ENCODE measurements at regions not wholly inside any gene's neighbourhood (a gene's known extent, or its start where the extent isn't known, plus 50 kb on each side); places are given as distances from the start of the nearest gene placed in this dataset.

GRCh38 chr16:73251608-73252007 lies 203.7 kb upstream of the ZFHX3 start:
- Histone ChIP-seq H3K27me3 (no peaks in the 10 kb centered on the region), H3K27ac (no peak overlapping the region), H3K9me2 (replicated peaks; ENCODE audit: insufficient read depth) (no peaks in the 10 kb centered on the region), H3K4me1 (ENCODE audit: insufficient read depth) (no peaks in the 10 kb centered on the region), H4K20me1 (ENCODE audit: insufficient read depth, poor library complexity, severe bottlenecking) (no peaks in the 10 kb centered on the region), H3K79me2 (no peaks in the 10 kb centered on the region), H3K4me3 (no peak overlapping the region), H3K36me3 (replicated peaks; ENCODE audit: insufficient read depth, low read depth) (no peaks in the 10 kb centered on the region), H3K4me2 (no peak overlapping the region), H3K9me3 (ENCODE audit: low read depth) (no peaks in the 10 kb centered on the region), H2AFZ (no peak overlapping the region)
- TF ChIP-seq EZH2 (IDR thresholded peaks at IDR 0.05; ENCODE audit: borderline replicate concordance), result no peak
- no peak for TF ChIP-seq CTCF (IDR thresholded peaks at IDR 0.05; ENCODE audit: poor library complexity)
- TF ChIP-seq EZH2phosphoT487 (IDR thresholded peaks at IDR 0.05; ENCODE audit: low read depth, severe bottlenecking, unreplicated experiment), result no peak
- 95% methylated on average over 2 of the region's 7 CpGs for WGBS (ENCODE audit: low lambda C conversion rate, missing lambda C conversion rate)
- no peak for DNase-seq (ENCODE audit: low spot score)

GRCh38 chr16:73248316-73248715 lies 200.4 kb upstream of the ZFHX3 start:
- DNase-seq (ENCODE audit: low spot score), result no peak
- Histone ChIP-seq H4K20me1 (ENCODE audit: insufficient read depth, poor library complexity, severe bottlenecking) (no peaks in the 10 kb centered on the region), H3K9me2 (replicated peaks; ENCODE audit: insufficient read depth) (no peaks in the 10 kb centered on the region), H3K27me3 (no peaks in the 10 kb centered on the region), H3K79me2 (no peaks in the 10 kb centered on the region), H2AFZ (no peak overlapping the region), H3K4me1 (ENCODE audit: insufficient read depth) (no peaks in the 10 kb centered on the region), H3K4me3 (no peak overlapping the region), H3K4me2 (no peak overlapping the region), H3K9me3 (ENCODE audit: low read depth) (no peaks in the 10 kb centered on the region), H3K27ac (no peak overlapping the region), H3K36me3 (replicated peaks; ENCODE audit: insufficient read depth, low read depth) (no peaks in the 10 kb centered on the region)
- WGBS (ENCODE audit: low lambda C conversion rate, missing lambda C conversion rate), result 91% methylated on average over 4 of the region's 4 CpGs
- TF ChIP-seq EZH2 (IDR thresholded peaks at IDR 0.05; ENCODE audit: borderline replicate concordance), result no peak
- no peak for TF ChIP-seq EZH2phosphoT487 (IDR thresholded peaks at IDR 0.05; ENCODE audit: low read depth, severe bottlenecking, unreplicated experiment)
- TF ChIP-seq CTCF (IDR thresholded peaks at IDR 0.05; ENCODE audit: poor library complexity), result no peak

GRCh38 chr16:73240920-73241319 lies 193.0 kb upstream of the ZFHX3 start:
- Histone ChIP-seq H4K20me1 (ENCODE audit: insufficient read depth, poor library complexity, severe bottlenecking) (no peaks in the 10 kb centered on the region), H3K36me3 (replicated peaks; ENCODE audit: insufficient read depth, low read depth) (no peaks in the 10 kb centered on the region), H3K79me2 (no peaks in the 10 kb centered on the region), H3K27me3 (no peaks in the 10 kb centered on the region), H3K4me3 (no peak overlapping the region), H3K9me3 (ENCODE audit: low read depth) (no peaks in the 10 kb centered on the region), H3K4me2 (no peak overlapping the region), H3K9me2 (replicated peaks; ENCODE audit: insufficient read depth) (no peaks in the 10 kb centered on the region), H2AFZ (no peak overlapping the region), H3K27ac (no peak overlapping the region), H3K4me1 (ENCODE audit: insufficient read depth) (no peaks in the 10 kb centered on the region)
- WGBS (ENCODE audit: low lambda C conversion rate, missing lambda C conversion rate), result 85% methylated on average over 4 of the region's 4 CpGs
- TF ChIP-seq EZH2 (IDR thresholded peaks at IDR 0.05; ENCODE audit: borderline replicate concordance) (no peak), CTCF (IDR thresholded peaks at IDR 0.05; ENCODE audit: poor library complexity) (no peak), EZH2phosphoT487 (IDR thresholded peaks at IDR 0.05; ENCODE audit: low read depth, severe bottlenecking, unreplicated experiment) (no peak)
- DNase-seq (ENCODE audit: low spot score), result no peak

GRCh38 chr16:73237601-73238000 lies 189.7 kb upstream of the ZFHX3 start:
- Histone ChIP-seq H3K9me3 (ENCODE audit: low read depth) (no peaks in the 10 kb centered on the region), H3K4me1 (ENCODE audit: insufficient read depth) (no peaks in the 10 kb centered on the region), H3K27me3 (no peaks in the 10 kb centered on the region), H4K20me1 (ENCODE audit: insufficient read depth, poor library complexity, severe bottlenecking) (no peaks in the 10 kb centered on the region), H3K36me3 (replicated peaks; ENCODE audit: insufficient read depth, low read depth) (no peaks in the 10 kb centered on the region), H3K79me2 (no peaks in the 10 kb centered on the region), H3K4me2 (no peak overlapping the region), H3K9me2 (replicated peaks; ENCODE audit: insufficient read depth) (no peaks in the 10 kb centered on the region), H3K4me3 (no peak overlapping the region), H3K27ac (no peak overlapping the region), H2AFZ (no peak overlapping the region)
- no peak for DNase-seq (ENCODE audit: low spot score)
- whole genome bisulfite sequencing (ENCODE audit: low lambda C conversion rate, missing lambda C conversion rate), result 97% methylated on average over 4 of the region's 4 CpGs
- TF ChIP-seq EZH2phosphoT487 (IDR thresholded peaks at IDR 0.05; ENCODE audit: low read depth, severe bottlenecking, unreplicated experiment) (no peak), CTCF (IDR thresholded peaks at IDR 0.05; ENCODE audit: poor library complexity) (no peak), EZH2 (IDR thresholded peaks at IDR 0.05; ENCODE audit: borderline replicate concordance) (no peak)
